ENCODE measurements at regions not wholly inside any gene's neighbourhood (a gene's known extent, or its start where the extent isn't known, plus 50 kb on each side); places are given as distances from the start of the nearest gene placed in this dataset.

GRCh38 chr16:86126891-86127290 is 227.9 kb downstream of the IRF8 start:
- no peak for DNase-seq
- Mint-ChIP-seq H3K4me3 (ENCODE audit: unreplicated experiment) (no peak overlapping the region), H3K27ac (ENCODE audit: unreplicated experiment) (no peak overlapping the region), H3K27me3 (ENCODE audit: unreplicated experiment) (no peaks in the 10 kb centered on the region), H3K9me3 (ENCODE audit: unreplicated experiment) (peaks cover 1% of the 10 kb centered on the region), H3K4me1 (ENCODE audit: low read depth, unreplicated experiment) (no peaks in the 10 kb centered on the region), H3K36me3 (ENCODE audit: unreplicated experiment) (no peaks in the 10 kb centered on the region)
- no peak for TF ChIP-seq CTCF (IDR thresholded peaks at IDR 0.05; ENCODE audit: partially characterized antibody, unreplicated experiment)

- no peak for DNase-seq
- Mint-ChIP-seq H3K36me3 (ENCODE audit: unreplicated experiment) (no peaks in the 10 kb centered on the region), H3K9me3 (ENCODE audit: unreplicated experiment) (peaks cover 1% of the 10 kb centered on the region), H3K4me1 (ENCODE audit: low read depth, unreplicated experiment) (no peaks in the 10 kb centered on the region), H3K27ac (ENCODE audit: unreplicated experiment) (no peak overlapping the region), H3K4me3 (ENCODE audit: unreplicated experiment) (no peak overlapping the region), H3K27me3 (ENCODE audit: unreplicated experiment) (no peaks in the 10 kb centered on the region)
- no peak for TF ChIP-seq CTCF (IDR thresholded peaks at IDR 0.05; ENCODE audit: partially characterized antibody, unreplicated experiment)
Measured at GRCh38 chr16:86127366-86127765, 228.4 kb downstream of the IRF8 start.

GRCh38 chr16:86128246-86128645 is 229.3 kb downstream of the IRF8 start:
- Mint-ChIP-seq H3K27me3 (ENCODE audit: unreplicated experiment) (no peaks in the 10 kb centered on the region), H3K27ac (ENCODE audit: unreplicated experiment) (no peak overlapping the region), H3K4me3 (ENCODE audit: unreplicated experiment) (no peak overlapping the region), H3K36me3 (ENCODE audit: unreplicated experiment) (no peaks in the 10 kb centered on the region), H3K4me1 (ENCODE audit: low read depth, unreplicated experiment) (no peaks in the 10 kb centered on the region), H3K9me3 (ENCODE audit: unreplicated experiment) (peaks cover 1% of the 10 kb centered on the region)
- TF ChIP-seq CTCF (IDR thresholded peaks at IDR 0.05; ENCODE audit: partially characterized antibody, unreplicated experiment), result no peak
- no peak for DNase-seq

- H3K4me3 Mint-ChIP-seq (ENCODE audit: unreplicated experiment), result no peak overlapping the region
- H3K27ac Mint-ChIP-seq (ENCODE audit: unreplicated experiment), result no peak overlapping the region
- peaks cover 3% of the 10 kb centered on the region for H3K9me3 Mint-ChIP-seq (ENCODE audit: unreplicated experiment)
- H3K27me3 Mint-ChIP-seq (ENCODE audit: unreplicated experiment), result no peaks in the 10 kb centered on the region
- no peak for DNase-seq
- no peak for TF ChIP-seq CTCF (IDR thresholded peaks at IDR 0.05; ENCODE audit: partially characterized antibody, unreplicated experiment)
- no peaks in the 10 kb centered on the region for H3K36me3 Mint-ChIP-seq (ENCODE audit: unreplicated experiment)
- no peaks in the 10 kb centered on the region for H3K4me1 Mint-ChIP-seq (ENCODE audit: low read depth, unreplicated experiment)
Measured at GRCh38 chr16:86129541-86129940, 230.6 kb downstream of the IRF8 start.

- H3K27ac Mint-ChIP-seq (ENCODE audit: unreplicated experiment), result no peak overlapping the region
- H3K4me1 Mint-ChIP-seq (ENCODE audit: low read depth, unreplicated experiment), result no peaks in the 10 kb centered on the region
- TF ChIP-seq CTCF (IDR thresholded peaks at IDR 0.05; ENCODE audit: partially characterized antibody, unreplicated experiment), result no peak
- H3K9me3 Mint-ChIP-seq (ENCODE audit: unreplicated experiment), result peaks cover 3% of the 10 kb centered on the region
- no peaks in the 10 kb centered on the region for H3K36me3 Mint-ChIP-seq (ENCODE audit: unreplicated experiment)
- DNase-seq, result no peak
- H3K27me3 Mint-ChIP-seq (ENCODE audit: unreplicated experiment), result peaks cover 3% of the 10 kb centered on the region
- H3K4me3 Mint-ChIP-seq (ENCODE audit: unreplicated experiment), result no peak overlapping the region
Measured at GRCh38 chr16:86133377-86133776, 234.4 kb downstream of the IRF8 start.

All from glutamatergic neuron (in vitro differentiated cells).